ENCODE measurements at regions not wholly inside any gene's neighbourhood (a gene's known extent, or its start where the extent isn't known, plus 50 kb on each side); places are given as distances from the start of the nearest gene placed in this dataset.

DNA sequence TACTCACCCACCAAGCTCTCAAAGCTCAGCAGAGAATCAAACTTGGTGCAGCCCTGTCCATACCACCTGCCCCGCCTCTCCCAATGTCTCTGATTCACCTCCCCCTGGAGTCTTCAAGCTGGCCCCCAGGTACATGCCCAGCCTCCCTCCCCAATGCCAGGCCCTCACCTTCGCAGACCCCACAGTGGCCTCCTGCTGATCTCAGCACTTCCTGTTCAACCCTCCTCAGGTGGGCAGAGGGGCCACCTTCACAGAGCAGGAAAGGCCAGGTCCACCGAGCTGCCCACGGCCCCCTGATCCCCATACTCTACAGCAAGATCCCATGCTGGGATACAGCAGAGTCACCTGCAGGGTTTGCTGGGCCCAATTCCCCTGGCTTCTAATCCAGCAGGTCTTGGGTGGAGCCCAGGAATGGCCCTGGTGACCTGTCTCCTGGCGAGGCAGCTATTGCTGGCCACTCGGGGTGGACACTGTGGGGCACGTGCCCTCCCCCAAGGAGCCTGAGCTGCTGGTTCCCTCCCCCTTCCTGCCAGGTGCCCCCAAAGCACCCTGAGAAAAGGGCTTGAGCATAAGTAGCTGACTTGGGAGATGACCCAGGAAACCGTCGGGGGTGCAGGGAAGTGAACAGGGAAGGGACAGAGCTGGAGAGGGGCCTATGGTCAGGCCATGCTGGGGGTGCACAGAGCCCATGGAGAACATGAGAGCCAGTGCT lies 150.7 kb downstream of the BRD1 start:
- DNase-seq (ENCODE audit: insufficient read length, low spot score) (no peak), FAIRE-seq (no peak)
- TF ChIP-seq, protein P1, sequence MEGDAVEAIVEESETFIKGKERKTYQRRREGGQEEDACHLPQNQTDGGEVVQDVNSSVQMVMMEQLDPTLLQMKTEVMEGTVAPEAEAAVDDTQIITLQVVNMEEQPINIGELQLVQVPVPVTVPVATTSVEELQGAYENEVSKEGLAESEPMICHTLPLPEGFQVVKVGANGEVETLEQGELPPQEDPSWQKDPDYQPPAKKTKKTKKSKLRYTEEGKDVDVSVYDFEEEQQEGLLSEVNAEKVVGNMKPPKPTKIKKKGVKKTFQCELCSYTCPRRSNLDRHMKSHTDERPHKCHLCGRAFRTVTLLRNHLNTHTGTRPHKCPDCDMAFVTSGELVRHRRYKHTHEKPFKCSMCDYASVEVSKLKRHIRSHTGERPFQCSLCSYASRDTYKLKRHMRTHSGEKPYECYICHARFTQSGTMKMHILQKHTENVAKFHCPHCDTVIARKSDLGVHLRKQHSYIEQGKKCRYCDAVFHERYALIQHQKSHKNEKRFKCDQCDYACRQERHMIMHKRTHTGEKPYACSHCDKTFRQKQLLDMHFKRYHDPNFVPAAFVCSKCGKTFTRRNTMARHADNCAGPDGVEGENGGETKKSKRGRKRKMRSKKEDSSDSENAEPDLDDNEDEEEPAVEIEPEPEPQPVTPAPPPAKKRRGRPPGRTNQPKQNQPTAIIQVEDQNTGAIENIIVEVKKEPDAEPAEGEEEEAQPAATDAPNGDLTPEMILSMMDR (IDR thresholded peaks at IDR 0.05; ENCODE audit: insufficient read depth, missing control alignments): no peak

DNA sequence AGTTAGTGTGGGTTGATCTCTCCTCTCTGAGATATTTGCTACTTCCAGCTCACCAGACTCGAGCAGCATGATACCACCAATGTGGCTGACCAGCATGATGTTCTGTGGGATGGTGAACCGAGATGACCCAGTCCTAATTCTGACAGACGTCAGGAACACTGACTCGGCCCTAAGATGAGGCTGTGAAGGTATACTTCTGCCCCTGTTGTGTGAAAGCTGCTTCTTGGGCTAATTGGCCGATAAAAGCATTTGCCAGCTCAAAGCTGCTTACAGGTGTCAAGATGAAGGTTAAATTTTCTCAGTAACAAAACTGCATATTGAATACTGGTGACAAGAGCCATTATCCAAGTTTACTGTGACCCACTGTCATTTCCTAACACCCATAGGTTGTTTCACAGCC lies 151.4 kb downstream of the BRD1 start:
- DNase-seq (ENCODE audit: insufficient read length, low spot score): no peak
- TF ChIP-seq, protein P1 (IDR thresholded peaks at IDR 0.05; ENCODE audit: insufficient read depth, missing control alignments): no peak
- FAIRE-seq: no peak

DNA sequence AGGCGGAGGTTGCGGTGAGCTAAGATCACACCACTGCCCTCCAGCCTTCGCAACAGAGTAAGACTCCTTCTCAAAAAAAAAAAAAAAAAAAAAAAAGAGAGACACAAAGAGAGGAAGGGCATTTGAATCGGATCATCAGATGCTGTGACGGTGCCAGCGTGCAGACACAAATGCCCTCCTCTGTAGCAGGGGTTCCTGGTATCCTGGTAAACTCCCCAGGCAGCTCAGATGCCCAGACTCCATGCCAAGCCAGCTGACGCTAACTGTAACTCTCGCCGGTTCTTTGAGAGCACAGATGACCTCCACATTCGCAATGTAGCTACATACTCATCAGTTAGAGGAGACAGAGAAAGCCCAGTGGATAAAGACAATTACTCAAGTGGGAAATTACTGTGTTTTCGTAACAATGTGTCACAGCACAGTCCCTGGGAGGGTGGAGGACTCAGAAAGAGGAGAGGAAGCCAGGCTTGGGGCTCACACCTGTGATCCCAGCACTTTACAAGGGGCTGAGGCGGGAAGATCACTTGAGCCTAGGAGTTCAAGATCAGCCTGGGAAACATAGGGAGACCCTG lies 153.1 kb downstream of the BRD1 start:
- DNase-seq (ENCODE audit: insufficient read length, low spot score): no peak
- no peak for FAIRE-seq
- TF ChIP-seq, protein P1 (IDR thresholded peaks at IDR 0.05; ENCODE audit: insufficient read depth, missing control alignments): no peak

GRCh38 chr22:49673048-49673447 lies 154.6 kb downstream of the BRD1 start:
- TF ChIP-seq, protein P1 (IDR thresholded peaks at IDR 0.05; ENCODE audit: insufficient read depth, missing control alignments): no peak
- DNase-seq (ENCODE audit: insufficient read length, low spot score) (no peak), FAIRE-seq (no peak)

DNA sequence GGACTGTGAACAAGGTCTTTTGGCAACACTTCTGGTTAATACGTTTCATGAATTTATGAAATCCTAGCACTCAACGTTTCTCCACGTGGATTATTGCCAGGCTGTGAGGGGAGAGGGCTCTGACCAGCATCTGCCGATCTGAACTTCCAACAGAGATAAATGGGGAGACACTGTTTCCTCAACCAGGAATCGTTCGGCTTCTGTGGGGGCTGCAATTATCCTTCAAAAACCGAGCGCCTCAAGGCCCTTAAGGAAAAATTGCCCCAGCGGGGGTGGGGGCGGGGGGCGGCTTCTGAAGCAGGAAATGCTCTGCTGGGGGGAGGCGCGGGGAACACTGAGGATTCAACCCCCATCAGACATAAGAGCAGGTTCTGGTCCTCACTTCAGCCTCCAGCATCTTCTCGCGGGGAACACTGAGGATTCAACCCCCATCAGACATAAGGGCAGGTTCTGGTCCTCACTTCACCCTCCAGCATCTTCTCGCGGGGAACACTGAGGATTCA lies 155.6 kb downstream of the BRD1 start:
- FAIRE-seq (no peak), DNase-seq (ENCODE audit: insufficient read length, low spot score) (no peak)
- TF ChIP-seq, protein P1 (IDR thresholded peaks at IDR 0.05; ENCODE audit: insufficient read depth, missing control alignments): no peak

GRCh38 chr22:49671331-49672013 lies 156.2 kb downstream of the BRD1 start:
- FAIRE-seq (no peak), DNase-seq (ENCODE audit: insufficient read length, low spot score) (no peak)
- TF ChIP-seq, protein P1 (IDR thresholded peaks at IDR 0.05; ENCODE audit: insufficient read depth, missing control alignments): no peak

Data from D721Med (cell line).